ENCODE measurements at regions not wholly inside any gene's neighbourhood (a gene's known extent, or its start where the extent isn't known, plus 50 kb on each side); places are given as distances from the start of the nearest gene placed in this dataset.

- Mint-ChIP-seq H3K27ac (no peak overlapping the region), H3K4me3 (no peak overlapping the region), H3K4me1 (peaks cover 26% of the 10 kb centered on the region), H3K27me3 (ENCODE audit: low read depth) (no peaks in the 10 kb centered on the region; the same call in 1 of the 2 replicates), H3K36me3 (no peaks in the 10 kb centered on the region), H3K9me3 (peaks cover 20% of the 10 kb centered on the region)
- ChIA-PET POLR2A (interaction anchor here (0.6 kb wide), 1 partner anchor 528 kb away, joined by 3 read pairs; no protein-coding TSS in a partner anchor), CTCF (no interaction called here)
- TF ChIP-seq NFE2L1 (CRISPR knock-in tag; IDR thresholded peaks at IDR 0.05), result no peak
- no peak for TF ChIP-seq ARID4B (CRISPR knock-in tag; IDR thresholded peaks at IDR 0.05; ENCODE audit: borderline replicate concordance)
- TF ChIP-seq PRDM15 (CRISPR knock-in tag; IDR thresholded peaks at IDR 0.05), result no peak
- TF ChIP-seq AFF4 (CRISPR knock-in tag; IDR thresholded peaks at IDR 0.05; ENCODE audit: borderline replicate concordance), result no peak
- DNase-seq (ENCODE audit: low spot score), result no peak
- ATAC-seq, result no peak
Measured at GRCh38 chr16:65668064-65668595, 546.3 kb upstream of the CDH11 start.

- H3K9me3 Mint-ChIP-seq, result peaks cover 15% of the 10 kb centered on the region
- H3K27me3 Mint-ChIP-seq (ENCODE audit: low read depth), result peaks cover 2% of the 10 kb centered on the region; the same call in 1 of the 2 replicates
- no peak overlapping the region for H3K4me3 Mint-ChIP-seq
- ATAC-seq (peak; percentile 87), DNase-seq (ENCODE audit: low spot score) (no peak)
- no peaks in the 10 kb centered on the region for H3K36me3 Mint-ChIP-seq
- H3K27ac Mint-ChIP-seq, result no peak overlapping the region
- POLR2A ChIA-PET, result interaction anchor here (1.2 kb wide), 1 partner anchor 11 kb away, joined by 3 read pairs; no protein-coding TSS in a partner anchor
- no peak for TF ChIP-seq ZNF512 (CRISPR knock-in tag; IDR thresholded peaks at IDR 0.05; ENCODE audit: borderline replicate concordance)
- peaks cover 26% of the 10 kb centered on the region for H3K4me1 Mint-ChIP-seq
- CTCF ChIA-PET, result interaction anchor here (1.7 kb wide), 1 partner anchor 250 kb away, joined by 5 read pairs; no protein-coding TSS in a partner anchor
Measured at GRCh38 chr16:65667011-65667578, 545.2 kb upstream of the CDH11 start.

Data from WTC11 (cell line).